HEK293 (cell line): ENCODE measurements at regions not wholly inside any gene's neighbourhood (a gene's known extent, or its start where the extent isn't known, plus 50 kb on each side); places are given as distances from the start of the nearest gene placed in this dataset.

Experiments used
- CTCF ChIP-seq: fragments of 450-650 bp; formaldehyde crosslinking; IDR thresholded peaks from 2 replicates; pipeline ENCODE4 v1.5.1; 2016; ENCODE audit warnings: missing biosample characterization, missing genetic modification characterization
- OSR2 ChIP-seq: fragments of 450-650 bp; formaldehyde crosslinking; IDR thresholded peaks from 2 replicates; pipeline ENCODE4 v1.5.1; 2016; ENCODE audit warnings: missing biosample characterization, missing genetic modification characterization
- ZBTB1 ChIP-seq: fragments of 450-650 bp; formaldehyde crosslinking; IDR thresholded peaks from 2 replicates; pipeline ENCODE4 v1.5.1; 2016; ENCODE audit warnings: missing biosample characterization, missing genetic modification characterization
- ZBTB48 ChIP-seq: fragments of 450-650 bp; formaldehyde crosslinking; IDR thresholded peaks from 2 replicates; pipeline ENCODE4 v1.5.1; 2016; ENCODE audit warnings: missing biosample characterization, missing genetic modification characterization
- ZIC2 ChIP-seq: fragments of 450-650 bp; formaldehyde crosslinking; IDR thresholded peaks from 2 replicates; pipeline ENCODE4 v1.5.1; 2016; ENCODE audit warnings: missing biosample characterization, missing genetic modification characterization
- ZNF266 ChIP-seq: fragments of 450-650 bp; formaldehyde crosslinking; IDR thresholded peaks from 2 replicates; pipeline ENCODE4 v1.5.1; 2016; ENCODE audit warnings: missing biosample characterization, missing genetic modification characterization, low read depth
- ZNF280C ChIP-seq: fragments of 450-650 bp; formaldehyde crosslinking; IDR thresholded peaks from 2 replicates; pipeline ENCODE4 v1.5.1; 2016; ENCODE audit warnings: missing biosample characterization, missing genetic modification characterization
- ZNF398 ChIP-seq: fragments of 450-650 bp; formaldehyde crosslinking; IDR thresholded peaks from 2 replicates; pipeline ENCODE4 v1.5.1; 2017; ENCODE audit warnings: missing biosample characterization, missing genetic modification characterization
- ZNF580 ChIP-seq: fragments of 450-650 bp; formaldehyde crosslinking; IDR thresholded peaks from 2 replicates; pipeline ENCODE4 v1.5.1; 2016; ENCODE audit warnings: missing biosample characterization, missing genetic modification characterization
- ZNF658 ChIP-seq: fragments of 450-650 bp; formaldehyde crosslinking; IDR thresholded peaks from 2 replicates; pipeline ENCODE4; 2016; ENCODE audit warnings: missing biosample characterization, missing genetic modification characterization
- ZNF791 ChIP-seq: fragments of 450-650 bp; formaldehyde crosslinking; IDR thresholded peaks from 2 replicates; pipeline ENCODE4 v1.5.1; 2016; ENCODE audit warnings: missing biosample characterization, missing genetic modification characterization
- ZSCAN16 ChIP-seq: fragments of 450-650 bp; formaldehyde crosslinking; IDR thresholded peaks from 2 replicates; pipeline ENCODE4 v1.5.1; 2016; ENCODE audit warnings: missing biosample characterization, missing genetic modification characterization

GRCh38 chr10:36116731-36117130 is 474.6 kb upstream of the FZD8 start:
- TF ChIP-seq CTCF (tag by site-specific recombination) (no peak), ZIC2 (tag by site-specific recombination) (no peak), ZNF791 (tag by site-specific recombination) (no peak), ZSCAN16 (tag by site-specific recombination) (no peak), OSR2 (tag by site-specific recombination) (no peak), ZBTB48 (tag by site-specific recombination) (no peak), ZNF398 (tag by site-specific recombination) (no peak), ZBTB1 (tag by site-specific recombination) (no peak), ZNF266 (no peak), ZNF658 (tag by site-specific recombination) (no peak), ZNF280C (tag by site-specific recombination) (no peak), ZNF580 (no peak)
